AG09309 (cell line): ENCODE measurements at regions not wholly inside any gene's neighbourhood (a gene's known extent, or its start where the extent isn't known, plus 50 kb on each side); places are given as distances from the start of the nearest gene placed in this dataset.

Experiments used
- DNase-seq: peaks from one replicate; pipeline ENCODE4 v3.0.0-alpha.2; 2010; ENCODE audit warnings: low read depth
- H3K4me3 ChIP-seq: 2 replicates; pipeline ENCODE4 v1.5.1; 2011; ENCODE audit warnings: mild to moderate bottlenecking, low read depth, low read length, moderate library complexity; ENCODE audit not compliant: control insufficient read depth
- CTCF ChIP-seq: IDR thresholded peaks from 2 replicates; pipeline ENCODE4 v1.5.1; 2011; ENCODE audit warnings: mild to moderate bottlenecking, low read depth, low read length, inconsistent platforms; ENCODE audit not compliant: insufficient read depth, control insufficient read depth; ENCODE audit errors: missing control alignments

DNA sequence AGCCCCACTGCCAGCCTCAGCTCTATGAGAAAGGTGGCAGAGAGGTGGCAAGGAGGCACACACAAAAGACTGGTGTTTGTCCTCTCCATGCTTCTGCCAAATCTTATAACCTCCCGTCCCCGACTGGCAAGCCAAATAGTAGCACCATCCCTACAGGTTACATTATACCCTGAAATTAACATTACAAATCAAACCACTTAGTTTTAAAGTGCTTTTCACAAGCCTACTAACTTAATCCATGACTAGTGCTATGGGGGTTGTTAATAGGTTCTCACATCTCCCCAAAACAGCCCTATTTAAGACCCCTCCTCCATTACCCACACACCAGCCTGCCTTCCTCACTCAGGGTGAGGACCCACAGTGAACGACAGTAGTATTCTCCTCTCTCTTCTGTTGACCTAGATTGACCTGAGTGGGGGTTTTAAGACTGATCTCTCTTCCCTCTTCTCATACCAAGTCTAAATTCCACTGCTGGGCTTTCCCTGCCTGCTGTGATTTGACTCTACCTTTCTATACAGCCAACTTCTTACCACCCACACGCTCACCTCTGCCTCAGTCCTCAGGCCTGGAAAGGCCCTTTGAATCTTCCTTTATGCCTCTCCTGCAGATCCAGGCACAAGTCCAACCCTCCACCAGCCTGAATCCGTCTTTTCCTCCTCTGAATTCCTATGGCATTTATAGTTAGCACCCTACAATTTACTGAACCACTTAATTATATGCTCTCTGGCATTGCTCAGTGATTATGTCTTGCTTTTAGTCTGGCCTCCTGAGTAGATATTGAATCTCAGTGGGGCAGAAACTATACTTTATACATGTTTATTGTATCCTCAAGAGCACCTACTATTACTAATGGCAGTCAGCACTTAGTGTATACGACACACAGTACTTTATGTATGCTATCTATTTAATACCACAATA lies 116.1 kb downstream of the TMEM174 start:
- no peak for TF ChIP-seq CTCF
- H3K4me3 ChIP-seq: no peak overlapping the region
- no peak for DNase-seq

DNA sequence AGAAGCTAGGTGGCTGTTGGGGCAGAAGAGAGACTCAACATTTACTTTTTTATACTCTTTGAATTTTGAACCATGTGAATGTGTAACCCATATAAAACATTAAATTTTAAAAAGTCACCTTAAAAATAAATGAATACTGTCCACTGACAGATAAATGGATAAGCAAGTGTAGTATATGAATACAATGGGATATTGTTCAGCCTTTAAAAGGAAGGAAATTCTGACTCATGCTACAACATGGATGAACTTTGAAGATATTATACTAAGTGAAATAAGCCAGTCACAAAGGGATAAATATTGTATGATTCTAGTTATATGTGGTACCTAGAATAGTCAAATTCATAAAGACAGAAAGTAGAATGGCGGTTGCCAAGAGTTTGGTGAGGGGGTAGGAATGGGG lies 113.9 kb downstream of the TMEM174 start:
- H3K4me3 ChIP-seq: no peak overlapping the region
- TF ChIP-seq CTCF: no peak
- no peak for DNase-seq

- DNase-seq: no peak
- H3K4me3 ChIP-seq: no peak overlapping the region
- TF ChIP-seq CTCF: no peak
Measured at GRCh38 chr5:73284985-73285384, 112.0 kb downstream of the TMEM174 start.

DNA sequence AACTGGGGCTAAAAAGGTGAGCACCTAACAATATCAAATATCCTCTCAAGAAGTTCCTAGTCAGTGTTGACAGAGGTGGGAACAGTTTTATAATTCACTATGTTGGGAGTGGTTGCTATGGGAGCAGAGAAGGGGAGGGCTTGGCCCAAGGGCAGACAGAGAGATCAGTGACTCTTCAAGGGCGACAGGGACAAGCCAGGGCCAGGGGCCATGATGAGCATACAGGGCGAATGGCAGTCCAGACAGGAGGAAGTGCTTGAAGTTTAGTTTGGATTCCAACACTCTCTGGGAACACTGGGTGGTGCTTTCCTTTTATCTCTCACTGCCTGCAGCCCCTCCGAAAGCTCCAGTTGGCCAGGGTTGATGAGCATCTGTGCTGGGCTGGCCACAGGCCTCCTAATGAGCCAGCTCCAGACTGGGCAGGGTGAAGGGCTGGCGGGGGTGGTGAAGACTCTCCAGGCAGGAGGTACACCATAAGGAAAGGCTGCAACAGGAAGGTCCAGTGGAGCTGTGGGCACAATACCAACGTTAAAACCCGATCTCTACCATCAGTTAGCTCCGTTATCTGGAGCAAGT lies 111.3 kb downstream of the TMEM174 start:
- DNase-seq: no peak
- no peak for TF ChIP-seq CTCF

DNA sequence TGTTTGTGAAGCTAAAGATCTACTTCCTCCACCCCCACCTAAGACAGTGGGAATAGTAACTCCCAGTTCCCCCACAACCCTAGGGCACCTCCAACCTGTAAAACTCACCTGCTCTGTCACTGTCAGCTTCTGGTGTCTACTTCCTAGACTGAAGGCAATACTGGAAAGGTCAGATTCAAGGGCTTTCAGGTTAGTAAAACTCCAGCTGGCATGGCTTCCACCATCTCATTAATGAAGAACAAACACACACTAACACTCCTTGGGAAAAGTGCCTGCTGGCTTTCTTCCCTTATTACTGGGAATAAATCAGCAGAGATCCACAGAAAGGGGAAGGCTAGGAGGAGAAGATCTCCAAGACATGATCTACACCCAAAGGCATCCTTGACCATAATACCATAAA lies 109.9 kb downstream of the TMEM174 start:
- TF ChIP-seq CTCF: no peak
- H3K4me3 ChIP-seq: no peak overlapping the region
- DNase-seq: no peak

More for the DNA sequence above, 111.3 kb downstream of the TMEM174 start:
- H3K4me3 ChIP-seq: no peak overlapping the region

GRCh38 chr5:73282383-73282782 lies 109.4 kb downstream of the TMEM174 start:
- H3K4me3 ChIP-seq: no peak overlapping the region
- no peak for DNase-seq
- no peak for TF ChIP-seq CTCF
